ENCODE measurements at regions not wholly inside any gene's neighbourhood (a gene's known extent, or its start where the extent isn't known, plus 50 kb on each side); places are given as distances from the start of the nearest gene placed in this dataset.

- TF ChIP-seq, protein P1, sequence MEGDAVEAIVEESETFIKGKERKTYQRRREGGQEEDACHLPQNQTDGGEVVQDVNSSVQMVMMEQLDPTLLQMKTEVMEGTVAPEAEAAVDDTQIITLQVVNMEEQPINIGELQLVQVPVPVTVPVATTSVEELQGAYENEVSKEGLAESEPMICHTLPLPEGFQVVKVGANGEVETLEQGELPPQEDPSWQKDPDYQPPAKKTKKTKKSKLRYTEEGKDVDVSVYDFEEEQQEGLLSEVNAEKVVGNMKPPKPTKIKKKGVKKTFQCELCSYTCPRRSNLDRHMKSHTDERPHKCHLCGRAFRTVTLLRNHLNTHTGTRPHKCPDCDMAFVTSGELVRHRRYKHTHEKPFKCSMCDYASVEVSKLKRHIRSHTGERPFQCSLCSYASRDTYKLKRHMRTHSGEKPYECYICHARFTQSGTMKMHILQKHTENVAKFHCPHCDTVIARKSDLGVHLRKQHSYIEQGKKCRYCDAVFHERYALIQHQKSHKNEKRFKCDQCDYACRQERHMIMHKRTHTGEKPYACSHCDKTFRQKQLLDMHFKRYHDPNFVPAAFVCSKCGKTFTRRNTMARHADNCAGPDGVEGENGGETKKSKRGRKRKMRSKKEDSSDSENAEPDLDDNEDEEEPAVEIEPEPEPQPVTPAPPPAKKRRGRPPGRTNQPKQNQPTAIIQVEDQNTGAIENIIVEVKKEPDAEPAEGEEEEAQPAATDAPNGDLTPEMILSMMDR (IDR thresholded peaks at IDR 0.05) = no peak
- no peaks in the 10 kb centered on the region for H3K36me3 Mint-ChIP-seq (ENCODE audit: low read depth)
- no peak overlapping the region for H3K27ac Mint-ChIP-seq
- no peaks in the 10 kb centered on the region for H3K27me3 Mint-ChIP-seq
- ChIA-PET POLR2A (no interaction called here), CTCF (no interaction called here)
- no peak overlapping the region for H3K4me3 Mint-ChIP-seq
- DNase-seq (no peak), ATAC-seq (ENCODE audit: low read depth) (no peak)
- no peaks in the 10 kb centered on the region for H3K4me1 Mint-ChIP-seq
- peaks cover 5% of the 10 kb centered on the region for H3K9me3 Mint-ChIP-seq
- intact Hi-C loops (cut with micrococcal nuclease) = no loop called here
Measured at GRCh38 chr6:85192186-85192585, 257.7 kb upstream of the NT5E start.

- H3K36me3 Mint-ChIP-seq (ENCODE audit: low read depth) = no peaks in the 10 kb centered on the region
- intact Hi-C loops (cut with micrococcal nuclease) = no loop called here
- TF ChIP-seq, protein P1 (IDR thresholded peaks at IDR 0.05) = no peak
- no peaks in the 10 kb centered on the region for H3K4me1 Mint-ChIP-seq
- H3K27me3 Mint-ChIP-seq = no peaks in the 10 kb centered on the region
- H3K9me3 Mint-ChIP-seq = peaks cover 7% of the 10 kb centered on the region
- DNase-seq (no peak), ATAC-seq (ENCODE audit: low read depth) (no peak)
- CTCF ChIA-PET = no interaction called here
- POLR2A ChIA-PET = no interaction called here
- no peak overlapping the region for H3K27ac Mint-ChIP-seq
- H3K4me3 Mint-ChIP-seq = no peak overlapping the region
Measured at GRCh38 chr6:85191656-85192055, 258.2 kb upstream of the NT5E start.

DNA sequence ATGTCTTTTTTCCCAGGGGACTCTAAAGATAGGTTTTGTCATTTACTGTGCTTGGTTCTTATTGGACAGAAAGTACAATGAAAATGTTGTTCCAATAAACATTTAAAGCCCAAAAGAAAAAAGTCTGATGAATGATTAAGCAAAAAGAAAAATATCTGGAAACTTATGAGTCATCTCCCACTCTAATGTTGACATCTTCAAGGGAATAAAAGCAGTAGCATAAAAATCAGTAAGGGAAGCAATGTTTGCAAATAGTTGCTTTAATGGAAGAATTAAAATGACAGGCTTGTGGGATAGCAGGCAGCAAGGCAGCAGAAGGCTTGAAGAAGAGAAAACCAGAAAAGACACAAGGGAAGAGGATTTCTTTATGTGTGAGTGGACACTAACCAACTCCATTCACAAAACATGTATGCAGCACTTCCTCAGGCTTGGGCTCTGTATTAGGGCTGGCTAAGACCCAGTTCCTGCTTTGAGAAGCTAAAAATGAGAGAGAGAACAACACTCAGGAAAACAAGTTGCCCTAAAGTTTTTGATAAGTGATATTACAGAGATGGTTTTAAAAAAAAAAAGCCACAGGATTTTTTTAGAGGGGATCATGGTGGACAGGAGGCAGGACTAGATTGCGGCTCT, 263.2 kb upstream of the NT5E start:
- TF ChIP-seq, protein P1 (IDR thresholded peaks at IDR 0.05) = no peak
- Mint-ChIP-seq H3K9me3 (peaks cover 7% of the 10 kb centered on the region), H3K27ac (no peak overlapping the region), H3K36me3 (ENCODE audit: low read depth) (no peaks in the 10 kb centered on the region), H3K4me1 (no peaks in the 10 kb centered on the region), H3K4me3 (no peak overlapping the region), H3K27me3 (no peaks in the 10 kb centered on the region)
- DNase-seq (no peak), ATAC-seq (ENCODE audit: low read depth) (no peak)
- intact Hi-C loops (cut with micrococcal nuclease) = no loop called here
- ChIA-PET POLR2A (no interaction called here), CTCF (no interaction called here)

GRCh38 chr6:85185977-85186376, 263.9 kb upstream of the NT5E start:
- Mint-ChIP-seq H3K36me3 (ENCODE audit: low read depth) (no peaks in the 10 kb centered on the region), H3K27ac (no peak overlapping the region), H3K4me3 (no peak overlapping the region), H3K9me3 (peaks cover 10% of the 10 kb centered on the region), H3K27me3 (no peaks in the 10 kb centered on the region), H3K4me1 (no peaks in the 10 kb centered on the region)
- DNase-seq (no peak), ATAC-seq (ENCODE audit: low read depth) (no peak)
- POLR2A ChIA-PET = no interaction called here
- intact Hi-C loops (cut with micrococcal nuclease) = no loop called here
- TF ChIP-seq, protein P1 (IDR thresholded peaks at IDR 0.05) = no peak
- CTCF ChIA-PET = no interaction called here

- TF ChIP-seq, protein P1 (IDR thresholded peaks at IDR 0.05) = no peak
- ChIA-PET POLR2A (no interaction called here), CTCF (no interaction called here)
- Mint-ChIP-seq H3K4me3 (no peak overlapping the region), H3K4me1 (no peaks in the 10 kb centered on the region), H3K36me3 (ENCODE audit: low read depth) (no peaks in the 10 kb centered on the region), H3K27me3 (no peaks in the 10 kb centered on the region), H3K27ac (no peak overlapping the region), H3K9me3 (peaks cover 6% of the 10 kb centered on the region)
- DNase-seq (no peak), ATAC-seq (ENCODE audit: low read depth) (no peak)
- intact Hi-C loops (cut with micrococcal nuclease) = no loop called here
Measured at GRCh38 chr6:85183841-85184240, 266.0 kb upstream of the NT5E start.

Measured in activated B cell treated with CpG ODN at 0.5 μM for 24 hours (primary cell).